Natural killer cell (primary cell): ENCODE measurements at regions not wholly inside any gene's neighbourhood (a gene's known extent, or its start where the extent isn't known, plus 50 kb on each side); places are given as distances from the start of the nearest gene placed in this dataset.

ENCODE experiments used
- ATAC-seq, 3 donors: fragments of 150-1000 bp in 2 of 3; fragments of 200-7000 bp in 1 of 3; cut with Tn5 transposase; 1 replicate in 1 of 3; 2 replicates in 2 of 3; pipeline ENCODE4 v1.10.0; 2021; ENCODE audit warnings: mild to moderate bottlenecking in 2 of 3, moderate library complexity in 2 of 3
- DNase-seq, 2 donors: peaks; one replicate each; pipeline versions ENCODE4 v3.0.0 to v3.0.0-alpha.2; 2013 to 2021; ENCODE audit warnings: mixed read lengths in 1 of 2
- H3K27ac ChIP-seq: one replicate; pipeline ENCODE4 v1.5.1; 2013; ENCODE audit warnings: mild to moderate bottlenecking, low read length
- H3K27me3 ChIP-seq: one replicate; pipeline ENCODE4 v1.6.1; 2013; ENCODE audit warnings: low read length; ENCODE audit not compliant: control insufficient read depth, insufficient read depth
- H3K36me3 ChIP-seq: one replicate; pipeline ENCODE4 v1.6.1; 2013; ENCODE audit warnings: low read length; ENCODE audit not compliant: control insufficient read depth, insufficient read depth
- H3K4me1 ChIP-seq: one replicate; pipeline ENCODE4 v1.6.1; 2013; ENCODE audit warnings: low read length; ENCODE audit not compliant: control insufficient read depth, insufficient read depth
- H3K4me3 ChIP-seq: one replicate; pipeline ENCODE4 v1.5.1; 2013; ENCODE audit warnings: low read length
- H3K9me3 ChIP-seq: one replicate; pipeline ENCODE4 v1.6.1; 2013; ENCODE audit warnings: low read length; ENCODE audit not compliant: control insufficient read depth, insufficient read depth
- H3K27ac Mint-ChIP-seq, 2 donors: one replicate each; pipeline ENCODE4 v1.8.0; 2022; ENCODE audit warnings: mild to moderate bottlenecking in 2 of 2, mixed read lengths in 2 of 2, moderate library complexity in 1 of 2
- H3K27me3 Mint-ChIP-seq, 2 donors: one replicate each; pipeline ENCODE4 v1.8.0; 2022; ENCODE audit warnings: low read depth in 2 of 2, mixed read lengths in 2 of 2
- H3K36me3 Mint-ChIP-seq: one replicate; pipeline ENCODE4 v1.8.0; 2022; ENCODE audit warnings: mixed read lengths
- H3K4me1 Mint-ChIP-seq, 2 donors: one replicate each; pipeline ENCODE4 v1.8.0; 2022; ENCODE audit warnings: mixed read lengths in 2 of 2
- H3K4me3 Mint-ChIP-seq: one replicate; pipeline ENCODE4 v1.8.0; 2022; ENCODE audit warnings: mild to moderate bottlenecking, moderate library complexity, mixed read lengths
- H3K9me3 Mint-ChIP-seq, 2 donors: one replicate each; pipeline ENCODE4 v1.8.0; 2022; ENCODE audit warnings: mixed read lengths in 2 of 2
- WGBS: methylation state at CpG from one replicate; pipeline ENCODE4 v1.1.7; 2013; ENCODE audit warnings: missing lambda C conversion rate; ENCODE audit not compliant: insufficient coverage; 5-methylcytosine and 5-hydroxymethylcytosine counted together
- intact Hi-C: fragments of 100-400 bp; cut with micrococcal nuclease; formaldehyde crosslinking; loops from one replicate; pipeline ENCODE4 v1.14.2; 2022
- TF ChIP-seq, protein P1 (sequence below): fragments of 200-600 bp; IDR thresholded peaks from one replicate; pipeline ENCODE4 v1.8.0; 2022; ENCODE audit warnings: antibody characterized with exemption

DNA sequence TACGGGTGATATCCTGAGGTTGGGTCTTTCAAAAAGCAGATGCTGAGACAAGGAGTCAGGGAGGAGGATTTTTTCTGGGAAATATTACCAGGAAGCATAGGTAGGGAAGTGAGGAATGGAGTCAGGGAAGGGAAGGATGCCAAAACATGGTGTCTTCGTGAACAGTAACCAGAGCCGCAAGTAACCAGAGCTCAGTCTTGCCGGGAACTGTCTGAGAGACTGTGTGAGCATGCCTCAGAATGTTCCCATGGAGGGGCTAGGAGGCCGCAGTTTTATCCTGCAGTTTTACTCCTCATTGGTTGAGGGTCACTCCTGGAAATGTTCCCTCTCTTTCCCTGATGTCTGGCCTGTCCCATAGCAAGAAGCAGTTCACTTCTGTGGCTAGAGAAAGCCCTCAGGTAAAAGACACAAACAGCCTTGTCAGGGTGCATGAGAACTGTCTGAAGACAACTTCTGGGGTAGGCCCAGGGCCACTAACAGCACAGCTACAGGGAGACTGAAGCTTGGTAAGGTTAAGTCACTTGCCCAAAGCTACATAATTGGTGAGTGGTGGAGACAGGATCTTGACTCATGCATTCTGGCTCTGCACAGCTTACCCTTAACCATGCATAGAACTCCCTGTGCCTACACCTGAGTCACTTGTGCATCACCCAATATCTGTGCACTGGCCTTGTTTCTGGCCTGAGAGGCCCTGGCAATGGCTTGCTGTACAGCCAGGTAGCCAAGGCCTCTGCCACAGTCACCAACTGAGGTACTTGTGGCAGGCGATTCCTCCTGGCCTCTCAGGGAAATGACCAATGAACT, 76.3 kb upstream of the FRMD4B start:
- H3K27me3 ChIP-seq, result no peaks in the 10 kb centered on the region
- Mint-ChIP-seq H3K4me1 (no peaks in the 10 kb centered on the region), H3K36me3 (no peaks in the 10 kb centered on the region), H3K9me3 (no peaks in the 10 kb centered on the region), H3K4me3 (no peak overlapping the region), H3K27me3 (peaks cover 0 to 6% of the 10 kb centered on the region in 2 donors), H3K27ac (no peak overlapping the region)
- ATAC-seq (no peak), DNase-seq (no peak)
- WGBS, result 94% methylated on average over 6 of the region's 6 CpGs
- TF ChIP-seq, protein P1, sequence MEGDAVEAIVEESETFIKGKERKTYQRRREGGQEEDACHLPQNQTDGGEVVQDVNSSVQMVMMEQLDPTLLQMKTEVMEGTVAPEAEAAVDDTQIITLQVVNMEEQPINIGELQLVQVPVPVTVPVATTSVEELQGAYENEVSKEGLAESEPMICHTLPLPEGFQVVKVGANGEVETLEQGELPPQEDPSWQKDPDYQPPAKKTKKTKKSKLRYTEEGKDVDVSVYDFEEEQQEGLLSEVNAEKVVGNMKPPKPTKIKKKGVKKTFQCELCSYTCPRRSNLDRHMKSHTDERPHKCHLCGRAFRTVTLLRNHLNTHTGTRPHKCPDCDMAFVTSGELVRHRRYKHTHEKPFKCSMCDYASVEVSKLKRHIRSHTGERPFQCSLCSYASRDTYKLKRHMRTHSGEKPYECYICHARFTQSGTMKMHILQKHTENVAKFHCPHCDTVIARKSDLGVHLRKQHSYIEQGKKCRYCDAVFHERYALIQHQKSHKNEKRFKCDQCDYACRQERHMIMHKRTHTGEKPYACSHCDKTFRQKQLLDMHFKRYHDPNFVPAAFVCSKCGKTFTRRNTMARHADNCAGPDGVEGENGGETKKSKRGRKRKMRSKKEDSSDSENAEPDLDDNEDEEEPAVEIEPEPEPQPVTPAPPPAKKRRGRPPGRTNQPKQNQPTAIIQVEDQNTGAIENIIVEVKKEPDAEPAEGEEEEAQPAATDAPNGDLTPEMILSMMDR, result no peak
- no peaks in the 10 kb centered on the region for H3K9me3 ChIP-seq
- H3K4me3 ChIP-seq, result no peak overlapping the region
- H3K27ac ChIP-seq, result no peak overlapping the region
- no peaks in the 10 kb centered on the region for H3K36me3 ChIP-seq
- intact Hi-C loops, result no loop called here
- H3K4me1 ChIP-seq, result no peaks in the 10 kb centered on the region

DNA sequence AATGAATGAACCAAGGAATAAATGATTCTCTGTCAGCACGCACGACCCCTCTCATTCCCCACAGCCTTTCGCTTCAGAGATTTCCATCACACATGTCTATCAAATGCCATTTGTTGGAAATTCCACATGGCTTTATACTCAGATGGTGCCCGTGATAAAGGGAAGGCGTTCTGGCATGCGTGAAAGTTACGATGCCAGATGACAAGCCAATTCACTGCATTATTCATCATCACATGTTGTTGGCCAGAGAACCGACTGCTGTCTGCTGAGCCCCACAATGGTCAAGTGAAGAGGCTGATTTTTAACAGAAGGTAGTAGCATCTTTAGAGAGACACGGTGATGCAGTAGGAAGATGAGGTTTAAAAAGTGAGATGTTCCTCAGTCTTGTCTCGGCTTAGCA, 74.1 kb upstream of the FRMD4B start:
- no peak for DNase-seq
- Mint-ChIP-seq H3K9me3 (no peaks in the 10 kb centered on the region), H3K27me3 (peaks cover 6 to 8% of the 10 kb centered on the region in 2 donors), H3K36me3 (no peaks in the 10 kb centered on the region), H3K4me1 (no peaks in the 10 kb centered on the region), H3K4me3 (no peak overlapping the region), H3K27ac (no peak overlapping the region)
- no peak overlapping the region for H3K4me3 ChIP-seq
- no peaks in the 10 kb centered on the region for H3K4me1 ChIP-seq
- WGBS, result 91% methylated on average over 10 of the region's 10 CpGs
- TF ChIP-seq, protein P1, result no peak
- no peak overlapping the region for H3K27ac ChIP-seq
- no peak for ATAC-seq
- no peaks in the 10 kb centered on the region for H3K27me3 ChIP-seq
- no peaks in the 10 kb centered on the region for H3K9me3 ChIP-seq
- no peaks in the 10 kb centered on the region for H3K36me3 ChIP-seq
- intact Hi-C loops, result no loop called here

DNA sequence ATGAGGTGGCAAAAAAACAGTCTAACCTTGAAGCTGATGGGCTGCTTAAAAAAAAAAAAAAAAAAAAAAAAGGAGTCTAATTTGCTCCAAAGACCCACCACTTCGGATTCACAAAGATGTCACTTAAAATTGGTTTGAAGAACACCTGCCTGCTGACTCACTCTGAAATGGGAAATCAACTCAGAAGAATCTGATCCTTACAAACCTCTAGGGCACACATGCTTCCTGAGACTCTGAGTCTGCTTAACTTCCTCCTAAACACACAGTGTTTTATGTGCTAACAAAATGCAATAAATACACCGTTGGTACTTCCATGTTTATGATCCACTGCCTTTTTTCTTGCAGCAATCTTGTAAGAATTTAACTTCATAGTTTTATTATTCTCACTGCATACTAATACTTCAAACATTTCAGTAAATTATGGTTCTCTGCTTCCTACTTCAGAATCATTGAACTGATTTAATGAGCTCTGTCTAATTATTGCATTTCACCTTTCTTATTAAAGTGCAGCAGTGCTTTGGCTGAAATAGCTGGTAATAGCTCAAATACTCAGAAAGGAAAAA, 73.0 kb upstream of the FRMD4B start:
- no peak overlapping the region for H3K27ac ChIP-seq
- intact Hi-C loops, result no loop called here
- H3K27me3 Mint-ChIP-seq, result peaks cover 6 to 8% of the 10 kb centered on the region in 2 donors
- DNase-seq, result no peak
- no peaks in the 10 kb centered on the region for H3K9me3 ChIP-seq
- no peaks in the 10 kb centered on the region for H3K27me3 ChIP-seq
- no peaks in the 10 kb centered on the region for H3K4me1 ChIP-seq
- H3K4me1 Mint-ChIP-seq, result no peaks in the 10 kb centered on the region
- no peak overlapping the region for H3K27ac Mint-ChIP-seq
- TF ChIP-seq, protein P1, result no peak
- no peak overlapping the region for H3K4me3 ChIP-seq
- no peak overlapping the region for H3K4me3 Mint-ChIP-seq
- no peaks in the 10 kb centered on the region for H3K36me3 Mint-ChIP-seq
- H3K9me3 Mint-ChIP-seq, result no peaks in the 10 kb centered on the region
- 0% methylated on average over 2 of the region's 2 CpGs for WGBS
- no peak for ATAC-seq
- no peaks in the 10 kb centered on the region for H3K36me3 ChIP-seq
